HG03342 (cell line): ENCODE measurements at regions not wholly inside any gene's neighbourhood (a gene's known extent, or its start where the extent isn't known, plus 50 kb on each side); places are given as distances from the start of the nearest gene placed in this dataset.

Source experiments
- ATAC-seq: cut with Tn5 transposase; IDR thresholded peaks from one replicate; pipeline ENCODE4 v1.9.1; 2021; ENCODE audit warnings: mild to moderate bottlenecking, moderate library complexity; ENCODE audit not compliant: unreplicated experiment

DNA sequence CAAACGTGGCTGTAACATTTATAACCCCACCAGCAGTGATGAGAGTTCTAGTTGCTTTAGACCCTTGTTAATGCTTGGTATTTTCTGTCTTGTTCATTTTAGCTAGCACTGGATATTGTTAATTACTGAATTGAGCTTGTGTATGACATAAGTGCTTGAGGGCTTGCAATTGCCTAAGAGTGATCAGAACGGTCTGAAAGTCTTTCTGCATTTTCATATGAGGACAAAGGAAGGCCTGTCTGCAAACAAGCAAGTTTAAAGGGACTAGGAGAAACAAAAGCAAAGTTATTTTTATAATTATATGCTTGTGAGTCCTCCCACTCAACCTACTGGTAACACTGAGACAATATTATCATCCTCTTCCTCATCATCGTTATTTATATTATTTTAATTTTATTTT, 305.5 kb upstream of the DUSP10 start:
- ATAC-seq = no peak

DNA sequence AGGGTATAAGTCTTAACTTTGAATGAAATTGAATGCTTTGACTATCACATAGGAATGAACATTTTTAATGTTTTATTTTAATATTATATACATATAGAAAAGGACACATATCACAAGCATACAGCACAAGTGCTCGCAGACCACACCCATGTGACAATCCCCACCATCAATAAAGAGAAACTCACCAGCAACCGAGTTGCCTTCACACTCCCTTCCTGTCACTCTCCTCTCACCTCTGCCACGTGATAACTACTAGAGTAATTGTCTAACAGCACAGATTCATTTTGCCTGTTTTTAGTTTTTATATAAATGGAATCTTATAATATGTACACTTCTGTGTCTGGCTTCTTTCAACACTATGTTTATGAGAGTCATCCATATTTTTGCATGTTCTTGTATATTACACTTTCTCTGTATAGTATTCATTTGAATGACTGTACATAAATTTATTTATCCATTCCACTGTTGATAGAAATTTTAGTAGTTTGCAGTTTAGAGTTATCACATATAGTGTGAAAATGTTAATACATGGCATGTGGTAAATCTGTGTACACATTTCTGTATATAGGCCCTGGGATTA, 304.9 kb upstream of the DUSP10 start:
- no peak for ATAC-seq

DNA sequence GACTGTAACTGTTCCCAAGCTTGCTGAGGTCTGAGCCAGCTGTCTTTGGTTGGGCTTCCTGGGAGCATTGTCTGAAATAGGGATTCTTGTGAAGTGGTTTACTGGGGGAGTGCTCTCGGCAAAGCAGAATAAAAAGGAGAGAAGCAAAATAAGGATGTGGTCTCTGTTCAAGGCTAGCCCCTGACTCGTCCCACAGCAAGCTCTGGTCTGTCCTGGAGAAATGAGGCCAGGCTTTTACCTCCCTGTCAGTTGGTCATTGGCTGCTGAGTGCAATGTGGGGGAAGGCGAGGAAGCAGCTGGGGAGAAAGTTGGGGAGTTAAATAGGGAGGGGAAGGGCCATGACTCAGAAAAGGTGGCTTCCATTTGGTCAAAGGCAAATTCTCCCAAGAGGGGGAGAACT, 303.9 kb upstream of the DUSP10 start:
- ATAC-seq = no peak

DNA sequence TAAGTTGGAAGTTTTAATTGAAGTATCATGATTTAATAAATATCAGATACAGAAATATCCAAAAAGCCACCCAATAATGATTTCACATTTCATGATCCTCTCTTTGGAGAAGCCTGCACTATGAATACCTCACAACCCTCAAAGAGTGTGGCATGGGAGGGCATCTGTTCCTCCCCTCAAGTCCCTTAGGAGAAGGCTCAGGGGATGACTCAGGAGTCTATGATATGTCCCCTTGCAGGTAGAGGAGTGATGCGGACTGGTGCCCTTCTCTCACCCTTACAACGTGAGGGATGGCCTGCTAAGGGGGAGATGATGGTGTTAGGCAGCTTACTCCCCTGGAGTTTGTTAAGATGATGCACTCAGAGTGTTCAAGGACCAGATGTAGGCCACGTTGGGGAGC, 303.3 kb upstream of the DUSP10 start:
- no peak for ATAC-seq

DNA sequence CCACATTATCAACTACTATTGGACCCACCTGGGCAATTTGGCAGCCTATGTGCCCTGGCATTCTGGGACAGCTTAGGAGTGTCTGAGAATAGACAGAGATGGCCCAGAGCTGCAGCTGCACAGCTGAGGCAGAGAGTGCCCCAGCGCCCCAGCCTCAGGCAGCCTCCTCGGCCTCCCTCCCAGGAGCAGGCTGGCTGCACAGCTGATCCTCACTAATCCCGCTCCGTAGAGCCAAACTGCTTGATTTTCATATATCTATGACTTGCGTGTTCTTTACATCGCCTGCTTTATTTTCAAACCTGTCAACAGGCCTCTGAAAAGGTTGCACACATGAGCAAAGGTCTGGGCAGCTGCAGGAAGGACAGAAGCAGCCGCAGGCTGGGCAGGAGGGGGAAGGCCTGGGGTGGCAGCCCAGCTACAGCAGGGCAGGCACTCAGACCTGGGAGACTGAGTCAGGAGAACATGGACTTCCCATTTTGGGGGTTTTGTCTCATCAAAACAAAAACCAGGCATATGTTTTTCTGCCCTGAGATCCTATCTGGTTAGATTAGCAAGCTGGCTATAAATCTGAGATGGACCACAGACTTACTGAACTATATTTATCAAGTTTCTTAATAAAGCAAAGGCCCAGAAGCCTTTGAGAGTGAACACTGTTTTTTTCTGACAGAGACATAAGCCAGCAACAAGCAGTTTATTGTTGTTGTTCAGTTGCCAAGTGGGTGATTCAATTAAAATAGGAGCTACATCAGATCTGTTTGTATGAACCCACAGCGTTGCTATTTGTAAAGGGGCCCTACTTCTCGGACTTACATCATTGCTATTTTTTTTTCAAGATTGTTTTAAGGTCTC, 301.8 kb upstream of the DUSP10 start:
- ATAC-seq = no peak

DNA sequence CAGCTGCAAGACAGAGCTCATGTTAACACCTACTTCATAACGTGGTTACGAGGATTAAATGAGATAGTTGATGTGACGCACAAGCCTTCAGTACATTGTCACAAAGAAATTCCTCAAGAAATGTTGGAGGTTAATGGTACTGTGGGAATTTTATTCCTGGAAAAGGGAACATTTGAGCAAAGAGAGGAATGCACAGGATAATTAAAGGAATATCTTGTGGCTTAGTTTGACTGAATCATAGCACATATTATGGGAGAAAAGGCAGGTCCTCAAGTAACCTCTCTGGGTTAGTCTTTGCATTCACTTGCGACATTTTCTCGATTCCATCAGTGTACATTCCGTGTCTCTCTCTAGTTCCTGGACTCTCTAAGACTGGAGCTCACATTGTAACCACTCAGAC, 300.2 kb upstream of the DUSP10 start:
- ATAC-seq = no peak

DNA sequence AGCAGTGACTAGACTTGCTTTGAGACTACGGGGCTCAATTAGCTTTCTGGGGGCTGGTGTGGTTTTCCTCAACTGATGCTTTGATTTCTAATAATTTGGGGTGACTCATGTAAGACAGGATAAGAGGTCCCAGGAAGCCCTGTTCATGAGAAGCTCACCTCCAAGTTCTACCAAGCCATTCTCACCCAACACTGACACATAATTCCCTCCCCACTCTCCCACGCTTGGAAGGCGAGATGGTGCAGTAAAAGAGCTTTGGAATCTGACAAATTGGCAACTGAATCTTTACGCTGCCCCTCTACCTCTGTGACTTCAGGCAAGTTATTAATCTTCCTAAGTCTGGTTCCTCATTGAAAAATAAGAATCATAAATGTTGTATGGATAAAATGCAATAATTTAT, 299.1 kb upstream of the DUSP10 start:
- ATAC-seq = no peak

DNA sequence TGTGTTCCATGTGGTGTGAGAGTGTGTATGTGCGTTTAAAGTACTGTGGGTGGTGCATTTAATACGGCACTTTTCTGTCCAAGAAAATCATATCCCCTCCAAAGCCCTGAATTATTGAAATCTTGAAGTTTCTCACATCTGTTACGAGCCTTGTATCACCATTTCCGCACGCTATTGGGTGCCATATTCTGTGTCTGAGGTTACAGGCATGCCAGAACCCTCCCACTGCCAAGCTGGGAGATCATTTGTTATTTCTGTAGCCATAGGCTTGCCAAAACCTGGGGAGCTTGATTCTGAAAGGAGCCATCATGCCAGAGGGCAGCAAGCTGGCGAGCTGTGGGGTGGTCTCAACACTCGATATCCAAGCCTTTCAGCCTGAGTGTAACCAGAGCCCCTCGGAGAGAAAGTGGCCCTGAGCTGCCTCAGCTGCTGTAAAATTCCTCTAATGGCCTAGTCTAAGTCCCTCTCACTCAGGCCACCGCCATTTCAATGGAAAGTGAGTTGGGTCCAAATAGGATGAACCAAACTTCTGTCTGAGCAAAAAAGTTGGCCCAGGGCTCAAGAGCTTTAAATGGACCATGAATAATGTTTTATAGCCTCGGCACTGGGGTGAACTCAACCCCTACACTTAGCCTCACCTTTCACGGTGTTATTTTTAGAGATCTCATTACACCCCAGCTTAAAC, 298.4 kb upstream of the DUSP10 start:
- ATAC-seq = no peak

DNA sequence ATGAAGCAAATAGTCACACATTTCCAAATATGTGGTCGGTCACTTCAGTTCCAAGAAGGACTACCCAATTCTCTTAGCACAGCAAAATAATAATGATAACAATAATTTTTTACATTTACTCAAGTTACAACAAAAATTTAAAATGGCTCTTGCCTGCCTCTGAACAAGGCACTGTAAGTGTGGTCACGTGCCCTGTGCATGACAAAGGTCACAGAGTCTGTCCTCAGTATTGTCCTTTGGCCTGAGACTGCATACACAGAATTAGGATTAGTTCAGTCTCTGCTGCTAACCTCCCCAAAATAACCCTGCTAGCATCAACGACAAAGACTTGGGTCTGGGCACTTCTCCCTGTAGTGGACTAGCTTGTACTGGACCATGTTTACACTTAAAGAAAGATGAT, 297.1 kb upstream of the DUSP10 start:
- no peak for ATAC-seq

DNA sequence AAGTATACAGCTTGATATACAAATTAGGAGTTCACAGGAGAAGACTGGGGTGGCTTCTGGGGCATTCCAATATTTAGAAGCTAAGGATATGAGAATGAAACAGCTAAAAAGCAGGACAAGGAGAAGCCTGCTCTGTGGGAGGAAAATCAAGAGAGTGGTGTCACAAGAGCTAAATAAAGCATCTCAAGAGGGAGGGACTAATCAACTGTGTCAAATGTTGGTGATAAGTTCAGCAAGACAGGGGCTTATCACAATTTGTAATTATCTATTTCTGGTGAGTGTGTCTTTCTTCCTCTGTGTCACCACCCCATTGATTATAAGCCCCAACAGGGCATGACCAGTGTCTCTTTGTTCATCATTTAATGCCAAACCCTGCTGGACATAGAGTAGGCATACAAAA, 295.8 kb upstream of the DUSP10 start:
- ATAC-seq = no peak

DNA sequence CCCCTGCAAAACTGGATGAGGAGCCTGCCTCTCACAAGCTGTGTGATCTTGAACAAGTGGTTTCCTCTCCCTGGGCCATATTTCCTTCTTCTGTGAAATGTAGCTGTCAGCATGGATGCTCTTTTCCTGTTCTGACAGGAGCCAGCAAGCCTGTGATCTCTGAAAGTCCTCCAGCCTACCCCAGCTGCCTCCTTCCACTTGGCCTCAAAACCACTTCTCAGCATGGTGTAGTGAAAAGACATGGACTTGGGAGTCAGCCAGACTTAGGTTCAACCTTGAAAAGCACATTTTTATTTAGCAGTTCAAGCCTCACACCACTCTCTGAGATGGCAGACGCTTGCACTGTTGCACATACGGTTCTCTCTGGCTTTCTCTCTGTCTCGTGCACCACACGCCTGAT, 292.9 kb upstream of the DUSP10 start:
- no peak for ATAC-seq

DNA sequence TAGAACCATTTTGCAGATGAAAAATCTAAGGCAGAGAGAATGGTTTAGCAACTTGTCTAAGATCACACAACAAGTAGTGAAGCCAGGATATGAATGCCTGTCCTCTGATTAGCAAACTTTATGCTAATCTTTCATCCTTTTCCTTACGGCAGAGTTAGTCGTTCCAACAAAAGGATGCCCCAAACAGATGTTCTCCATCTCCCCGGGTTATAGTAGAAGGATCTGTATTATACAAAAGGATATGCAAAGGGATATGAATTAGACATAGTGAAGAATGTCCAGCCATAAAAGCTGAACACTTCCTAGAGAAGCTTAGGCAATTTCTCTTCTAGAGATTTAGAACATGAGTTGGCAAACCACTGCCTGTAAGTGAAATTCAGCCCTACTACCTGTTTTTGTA, 291.6 kb upstream of the DUSP10 start:
- ATAC-seq = no peak

DNA sequence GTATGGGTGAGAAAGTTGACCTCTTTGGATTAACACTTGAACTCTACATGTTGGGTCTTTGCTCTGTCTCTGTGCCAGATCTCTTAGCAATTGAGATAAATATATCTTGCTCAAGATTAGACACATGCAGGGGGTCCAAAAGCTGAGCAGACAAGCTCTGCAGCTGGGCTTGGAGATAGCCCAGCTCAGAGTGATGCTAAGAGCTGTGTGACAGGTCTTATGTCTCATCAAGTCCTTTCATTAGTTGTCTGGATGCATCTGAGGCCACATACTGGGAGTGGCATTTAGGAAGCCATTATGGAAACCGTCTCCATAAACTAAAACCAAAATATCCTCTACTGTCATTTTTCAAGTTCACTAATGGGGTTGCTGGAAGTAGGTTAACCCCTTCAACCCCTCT, 289.4 kb upstream of the DUSP10 start:
- no peak for ATAC-seq

DNA sequence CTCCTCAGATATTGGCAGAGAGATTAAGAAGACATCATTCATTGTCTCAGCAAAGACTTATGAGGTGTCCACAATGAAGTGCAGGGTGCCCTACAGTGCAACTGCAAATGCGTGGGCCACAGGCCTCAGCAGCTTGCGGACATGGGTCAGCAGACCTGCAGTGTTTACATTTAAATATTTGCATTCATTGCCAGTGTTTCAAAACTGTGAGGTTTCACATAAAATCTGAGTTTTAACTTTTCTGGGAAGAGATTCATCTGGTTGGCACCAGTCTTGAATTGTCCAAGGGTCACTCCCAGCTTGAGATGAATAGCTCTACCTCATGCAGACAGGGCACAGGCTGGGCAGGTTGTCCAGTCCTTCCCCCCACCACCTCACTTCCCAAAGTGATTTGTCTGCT, 286.8 kb upstream of the DUSP10 start:
- no peak for ATAC-seq

DNA sequence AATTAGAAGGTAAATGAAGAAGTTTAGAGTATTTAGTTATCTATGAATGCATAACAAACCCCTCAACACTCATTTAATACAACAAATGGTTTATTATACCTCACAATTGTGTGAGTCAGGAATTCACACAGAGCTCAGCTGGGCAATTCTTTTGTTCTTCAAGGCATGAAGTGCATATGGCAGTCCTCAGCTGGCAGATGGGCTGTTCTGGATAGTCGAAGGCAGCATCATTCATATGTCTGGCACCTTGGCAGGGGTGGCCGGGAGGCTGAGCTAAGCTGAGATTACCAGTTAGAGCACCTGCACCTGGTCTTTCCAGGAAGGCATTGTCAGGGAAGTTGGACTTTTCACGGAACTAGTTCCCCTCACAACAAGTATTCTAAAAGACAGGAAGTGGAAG, 286.2 kb upstream of the DUSP10 start:
- ATAC-seq = no peak

DNA sequence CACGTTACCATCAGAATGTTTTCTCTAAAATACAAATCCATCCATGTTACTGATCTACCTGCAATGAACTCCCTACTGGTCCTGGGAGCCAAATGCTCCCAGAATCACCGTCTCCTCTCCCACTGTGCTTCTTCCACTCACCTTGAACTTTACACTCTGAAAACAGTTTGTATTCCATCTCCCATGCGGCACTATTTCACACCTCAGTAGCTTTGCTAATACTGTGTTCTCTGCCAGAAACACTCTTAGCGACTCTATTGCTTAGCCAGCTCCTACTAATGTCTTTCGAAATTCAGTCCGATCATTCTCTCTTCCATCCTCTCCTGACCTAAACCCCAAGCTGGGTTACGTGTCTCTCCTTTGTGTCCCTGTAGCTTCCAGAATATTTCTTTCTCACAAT, 284.4 kb upstream of the DUSP10 start:
- no peak for ATAC-seq

DNA sequence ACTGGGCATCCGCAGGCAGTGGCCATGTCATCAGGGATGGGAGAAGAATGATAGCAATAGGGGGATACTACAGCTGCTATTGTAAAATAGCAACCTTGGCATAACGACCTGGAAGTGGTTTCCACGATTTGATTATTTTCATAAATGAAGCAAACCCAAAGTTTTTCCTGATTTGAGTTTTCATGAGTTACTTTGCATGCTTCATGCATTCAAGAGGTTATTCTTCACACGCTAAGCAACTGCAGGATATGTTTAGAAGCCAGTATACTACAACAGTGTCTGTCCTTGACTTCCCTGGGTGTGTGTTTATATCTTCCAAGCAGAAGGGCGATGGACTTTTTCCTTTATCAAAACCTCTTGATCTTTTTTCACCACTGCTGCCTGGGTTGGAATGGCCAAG, 281.1 kb upstream of the DUSP10 start:
- ATAC-seq = no peak

DNA sequence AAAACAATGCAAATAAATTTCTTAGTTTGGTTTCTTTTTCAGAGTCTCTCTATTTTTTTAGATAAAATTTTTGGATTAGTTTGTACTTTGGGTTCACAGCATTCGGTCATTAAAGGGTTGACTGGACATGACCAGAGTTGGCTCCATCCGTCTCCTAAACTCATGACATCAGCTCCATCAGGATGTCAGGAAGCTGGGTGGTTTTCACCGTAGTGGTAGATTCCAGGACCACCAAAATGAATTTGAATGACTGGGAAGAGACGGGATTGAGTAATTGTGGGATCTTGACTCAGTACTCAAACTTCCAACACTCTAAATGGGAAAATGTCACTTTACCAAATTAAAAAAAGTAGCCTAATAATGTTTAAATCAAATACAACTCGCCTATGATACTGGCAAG, 279.2 kb upstream of the DUSP10 start:
- ATAC-seq = no peak

DNA sequence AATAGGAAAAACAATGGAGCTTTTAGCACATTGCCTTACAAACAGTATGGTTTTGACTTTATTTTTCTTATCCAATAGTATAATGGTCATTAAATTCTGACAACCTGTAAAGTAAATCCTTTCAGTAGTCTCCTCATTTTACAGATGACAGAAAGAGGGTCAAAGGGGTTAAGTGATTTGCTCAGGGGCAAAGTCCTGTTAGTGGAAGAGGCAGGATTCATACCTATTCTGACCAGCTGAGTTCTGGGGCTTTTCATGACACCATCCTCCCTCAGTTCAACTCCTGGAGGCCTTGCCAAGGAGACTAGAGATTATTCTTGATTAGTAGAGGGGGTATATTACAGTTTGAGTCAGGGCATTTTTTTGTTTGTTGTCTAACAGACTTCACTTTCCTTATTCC, 278.7 kb upstream of the DUSP10 start:
- no peak for ATAC-seq

DNA sequence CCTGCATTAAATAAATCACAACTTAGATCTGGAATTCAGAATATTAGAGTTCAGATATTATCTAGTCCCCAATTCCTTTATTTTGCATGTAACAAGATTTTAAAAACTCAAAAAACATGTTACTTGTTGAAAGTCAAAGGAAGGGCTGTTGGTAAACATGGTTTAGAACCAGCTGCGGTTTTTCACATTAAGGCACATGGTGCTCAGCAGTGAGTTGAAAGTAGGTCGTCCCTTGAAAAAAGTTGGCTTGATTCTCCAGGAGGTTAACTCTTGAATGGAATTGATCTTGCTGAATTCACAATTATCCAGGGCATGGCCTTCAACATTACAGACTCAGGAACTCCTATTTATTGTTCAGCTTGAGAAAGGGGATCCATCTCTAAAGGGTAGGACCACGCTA, 277.1 kb upstream of the DUSP10 start:
- no peak for ATAC-seq

DNA sequence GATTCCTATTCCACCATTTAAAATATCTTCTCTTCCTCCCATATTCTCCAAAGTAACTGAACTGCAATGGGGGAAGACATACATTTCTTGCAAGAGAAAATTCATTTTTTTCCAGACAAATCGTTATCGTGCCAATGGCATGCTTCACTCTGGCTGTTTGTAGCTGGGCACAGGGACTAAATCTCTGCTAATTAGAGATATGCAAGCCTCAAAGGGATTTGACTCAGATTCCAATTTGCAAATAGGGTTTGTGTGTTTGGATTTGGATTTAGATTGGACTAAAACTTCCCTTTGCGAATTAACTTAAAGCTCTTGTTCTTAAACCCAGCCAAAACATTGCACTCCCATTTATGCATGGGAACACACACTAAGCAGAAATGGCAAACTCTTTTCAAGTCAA, 276.2 kb upstream of the DUSP10 start:
- no peak for ATAC-seq

DNA sequence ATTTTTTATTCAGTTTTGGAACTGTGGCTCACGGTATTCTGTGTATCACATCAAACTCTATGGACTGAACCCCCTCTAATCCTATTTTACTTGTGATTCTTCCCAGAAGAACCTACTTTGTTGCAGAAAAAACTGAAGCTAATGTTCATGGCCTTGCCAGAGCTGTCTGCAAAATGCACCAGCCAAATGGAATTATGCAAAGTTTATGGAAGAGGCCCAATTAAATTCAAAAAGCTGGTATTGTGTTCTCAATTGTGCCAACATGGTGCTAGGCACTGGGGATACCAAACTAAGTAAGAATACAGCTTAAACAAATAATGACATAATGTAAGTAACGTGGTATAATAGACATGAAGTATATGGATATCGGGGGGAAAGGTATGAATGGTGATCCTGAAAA, 273.8 kb upstream of the DUSP10 start:
- no peak for ATAC-seq
